Heart left ventricle (tissue), 16 donors: ENCODE measurements at regions not wholly inside any gene's neighbourhood (a gene's known extent, or its start where the extent isn't known, plus 50 kb on each side); places are given as distances from the start of the nearest gene placed in this dataset.

Source experiments
- ATAC-seq, 4 donors: fragments of 200-7000 bp; cut with Tn5 transposase; one replicate each; pipeline ENCODE4 v1.9.1; 2020 to 2022; ENCODE audit warnings: moderate library complexity in 4 of 4, mild to moderate bottlenecking in 3 of 4, moderate number of reproducible peaks in 1 of 4
- DNase-seq, 5 donors: peaks; one replicate each; pipeline ENCODE4 v3.0.0-alpha.2; 2020
- H3K27ac ChIP-seq, 12 donors: fragments of 200-600 bp; sonication (generic) in 4 of 12; one replicate each; pipeline versions ENCODE4 v1.5.0 to v1.8.0; 2016 to 2022; ENCODE audit warnings: mild to moderate bottlenecking in 2 of 12
- H3K27me3 ChIP-seq, 9 donors: fragments of 200-600 bp; sonication (generic) in 2 of 9; one replicate each; pipeline versions ENCODE4 v1.5.1 to v1.8.0; 2016 to 2022; ENCODE audit warnings: mild to moderate bottlenecking in 3 of 9
- H3K36me3 ChIP-seq, 9 donors: fragments of 200-600 bp; sonication (generic) in 2 of 9; one replicate each; pipeline versions ENCODE4 v1.5.0 to v1.8.0; 2018 to 2022; ENCODE audit warnings: mild to moderate bottlenecking in 2 of 9
- H3K4me1 ChIP-seq, 12 donors: fragments of 200-600 bp; sonication (generic) in 4 of 12; one replicate each; pipeline versions ENCODE4 v1.5.0 to v1.8.0; 2016 to 2022; ENCODE audit warnings: mild to moderate bottlenecking in 3 of 12
- H3K4me3 ChIP-seq, 12 donors: fragments of 200-600 bp; sonication (generic) in 4 of 12; one replicate each; pipeline versions ENCODE4 v1.5.0 to v1.8.0; 2017 to 2022; ENCODE audit warnings: mild to moderate bottlenecking in 9 of 12, moderate library complexity in 4 of 12
- H3K9me3 ChIP-seq, 12 donors: fragments of 200-600 bp; sonication (generic) in 4 of 12; one replicate each; pipeline versions ENCODE4 v1.5.0 to v1.8.0; 2016 to 2022; ENCODE audit warnings: mild to moderate bottlenecking in 1 of 12
- POLR2A ChIP-seq, 2 donors: fragments of 450-650 bp; IDR thresholded peaks; one replicate each; pipeline ENCODE4 v1.6.1; 2017; ENCODE audit warnings: antibody characterized with exemption in 2 of 2, mild to moderate bottlenecking in 2 of 2, moderate library complexity in 2 of 2
- WGBS, 4 donors: extraction: QIAGEN DNeasy Blood & Tissue Kit in 2 of 4; methylation state at CpG; one replicate each; pipeline versions ENCODE4 v1.1.5 to v1.1.7; 2013 to 2018; 5-methylcytosine and 5-hydroxymethylcytosine counted together
- intact Hi-C, 10 donors: fragments of 100-400 bp; cut with DNase I; formaldehyde crosslinking; loops; one replicate each; pipeline versions ENCODE4 v1.11.1 to v1.14.2; 2022
- TF ChIP-seq, protein P1 (sequence below), 12 donors: fragments of 200-600 bp; sonication (generic) in 4 of 12; IDR thresholded peaks; one replicate each; pipeline versions ENCODE4 v1.5.0 to v1.8.0; 2018 to 2022; ENCODE audit warnings: antibody characterized with exemption in 12 of 12, mild to moderate bottlenecking in 5 of 12
- donor health status: ischemic (EF 13 %, LVEDD 7.1; RV severe dilation, severe dysfunction).
- donor health status: healthy with polysubstance abuse.
- donor health status: DM: no; HTN: yes; CAD: no.
- donor health status: DM: no; HTN: no; CAD: no.
- donor health status: ischemic (EF 25% LVEDD 6.9; RV normal size, moderate dysfunction).
- donor health status: ischemic (EF 25% LVEDD 5.7; RV mildly dilated, moderate dysfunction).
- donor health status: healthy.
- donor health status: DM: yes; HTN: yes; CAD: no.
- donor health status: ischemic (EF 35%, LVEDD 5.7; RV mildly dilated, moderate dysfunction).
- donor health status: nonischemic (EF 11% LVEDD 7.7; RV severe dilation, severe dysfunction).
- donor health status: DM: yes; HTN: yes; CAD: no.
- donor health status: PGD.
- donor health status: ischemic (EF 29% LVEDD 5.4; RV normal size, mild dysfunction).
- donor health status: nonischemic (EF 23%, LVEDD 6.1; RV moderate dilation, normal function).

DNA sequence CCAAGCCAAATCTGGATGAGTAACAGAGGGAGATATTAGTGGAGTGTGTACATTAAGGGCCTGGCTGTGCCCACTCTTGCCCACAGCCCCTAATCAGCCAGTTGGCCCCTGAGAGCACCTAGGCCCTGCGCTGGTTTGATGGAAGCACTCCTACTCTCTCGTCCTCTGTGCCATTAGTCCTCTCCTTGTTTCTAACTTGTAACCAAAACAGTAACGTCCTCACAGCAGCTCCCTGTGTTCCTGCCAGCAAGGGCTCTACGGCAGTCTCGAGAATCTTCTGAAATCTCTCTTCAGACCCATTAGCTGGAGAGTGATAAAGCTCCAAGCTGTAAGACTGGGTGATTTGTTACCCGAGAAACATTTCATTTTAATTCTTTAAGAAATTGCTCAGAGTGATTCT is 76.1 kb downstream of the LRRC30 start:
- H3K9me3 ChIP-seq = no peaks in the 10 kb centered on the region
- 53 to 63% (median 57%) methylated on average over 6 of the region's 6 CpGs for WGBS, 4 donors
- ATAC-seq (peak; percentile 61 to 81 (median 75)), DNase-seq (no peak)
- no peaks in the 10 kb centered on the region for H3K27me3 ChIP-seq
- intact Hi-C loops = no loop called here
- H3K4me3 ChIP-seq = no peak overlapping the region
- TF ChIP-seq, protein P1, sequence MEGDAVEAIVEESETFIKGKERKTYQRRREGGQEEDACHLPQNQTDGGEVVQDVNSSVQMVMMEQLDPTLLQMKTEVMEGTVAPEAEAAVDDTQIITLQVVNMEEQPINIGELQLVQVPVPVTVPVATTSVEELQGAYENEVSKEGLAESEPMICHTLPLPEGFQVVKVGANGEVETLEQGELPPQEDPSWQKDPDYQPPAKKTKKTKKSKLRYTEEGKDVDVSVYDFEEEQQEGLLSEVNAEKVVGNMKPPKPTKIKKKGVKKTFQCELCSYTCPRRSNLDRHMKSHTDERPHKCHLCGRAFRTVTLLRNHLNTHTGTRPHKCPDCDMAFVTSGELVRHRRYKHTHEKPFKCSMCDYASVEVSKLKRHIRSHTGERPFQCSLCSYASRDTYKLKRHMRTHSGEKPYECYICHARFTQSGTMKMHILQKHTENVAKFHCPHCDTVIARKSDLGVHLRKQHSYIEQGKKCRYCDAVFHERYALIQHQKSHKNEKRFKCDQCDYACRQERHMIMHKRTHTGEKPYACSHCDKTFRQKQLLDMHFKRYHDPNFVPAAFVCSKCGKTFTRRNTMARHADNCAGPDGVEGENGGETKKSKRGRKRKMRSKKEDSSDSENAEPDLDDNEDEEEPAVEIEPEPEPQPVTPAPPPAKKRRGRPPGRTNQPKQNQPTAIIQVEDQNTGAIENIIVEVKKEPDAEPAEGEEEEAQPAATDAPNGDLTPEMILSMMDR (IDR thresholded peaks at IDR 0.05) = no peak
- no peak for TF ChIP-seq POLR2A (IDR thresholded peaks at IDR 0.05)
- no peak overlapping the region for H3K27ac ChIP-seq
- H3K36me3 ChIP-seq = no peaks in the 10 kb centered on the region
- peaks cover 0 to 12% (median 0%) of the 10 kb centered on the region in 12 donors for H3K4me1 ChIP-seq

DNA sequence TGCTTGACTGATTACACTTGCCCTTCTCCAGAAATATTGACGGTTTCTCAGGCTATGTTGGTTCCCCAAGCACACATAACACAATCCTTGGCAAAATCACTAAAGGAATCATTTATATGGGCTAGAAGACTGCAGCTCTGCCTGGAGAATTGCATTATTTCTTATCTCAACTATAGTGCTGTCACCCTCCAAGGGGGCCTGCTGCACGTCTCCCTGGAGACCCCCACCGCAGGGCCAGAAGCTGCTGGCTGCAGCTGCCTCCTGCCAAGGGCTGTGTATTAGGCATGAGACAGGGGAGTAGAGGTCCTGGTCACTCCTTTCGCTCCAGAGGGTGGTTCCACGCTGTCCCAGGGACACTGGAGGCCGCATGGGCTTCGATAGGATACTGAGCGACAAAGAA is 76.6 kb downstream of the LRRC30 start:
- H3K36me3 ChIP-seq = no peaks in the 10 kb centered on the region
- no peak overlapping the region for H3K27ac ChIP-seq
- WGBS, 4 donors = 77 to 81% (median 79%) methylated on average over 8 of the region's 8 CpGs
- no peak overlapping the region for H3K4me3 ChIP-seq
- intact Hi-C loops = no loop called here
- H3K4me1 ChIP-seq = peaks cover 0 to 12% (median 0%) of the 10 kb centered on the region in 12 donors
- H3K9me3 ChIP-seq = peaks cover 0 to 4% (median 0%) of the 10 kb centered on the region in 12 donors
- DNase-seq (no peak), ATAC-seq (no peak)
- TF ChIP-seq, protein P1 (IDR thresholded peaks at IDR 0.05) = no peak
- no peak for TF ChIP-seq POLR2A (IDR thresholded peaks at IDR 0.05)
- H3K27me3 ChIP-seq = no peaks in the 10 kb centered on the region

DNA sequence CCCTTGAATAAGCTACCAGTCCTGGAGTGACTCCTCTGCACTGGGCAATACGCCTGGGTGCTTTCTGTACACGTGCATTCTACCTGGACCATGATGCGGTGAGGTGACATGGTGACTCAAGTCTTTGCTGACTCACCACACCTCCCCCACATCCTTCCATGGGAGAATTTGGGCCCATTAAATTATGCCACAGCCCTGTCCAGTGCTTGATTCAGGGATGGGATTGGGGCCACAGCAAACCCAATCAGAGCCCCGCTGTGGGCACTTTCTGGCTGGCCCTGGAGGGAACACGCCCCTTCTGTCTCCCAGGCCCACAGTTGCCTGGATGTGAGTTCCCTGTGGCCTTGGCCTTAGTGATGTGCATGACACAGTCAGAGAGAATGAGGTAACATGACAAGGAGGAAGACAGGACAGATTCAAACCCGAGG is 86.9 kb downstream of the LRRC30 start:
- Histone ChIP-seq H3K9me3 (peaks cover 0 to 4% (median 0%) of the 10 kb centered on the region in 12 donors), H3K36me3 (no peaks in the 10 kb centered on the region), H3K4me1 (peaks cover 0 to 3% (median 0%) of the 10 kb centered on the region in 12 donors), H3K27me3 (no peaks in the 10 kb centered on the region), H3K4me3 (no peak overlapping the region), H3K27ac (no peak overlapping the region)
- TF ChIP-seq, protein P1 (IDR thresholded peaks at IDR 0.05) = no peak
- no peak for TF ChIP-seq POLR2A (IDR thresholded peaks at IDR 0.05)
- ATAC-seq = no peak
- intact Hi-C loops = no loop called here
- DNase-seq = no peak
- 89 to 96% (median 93%) methylated on average over 6 of the region's 6 CpGs for WGBS, 4 donors

DNA sequence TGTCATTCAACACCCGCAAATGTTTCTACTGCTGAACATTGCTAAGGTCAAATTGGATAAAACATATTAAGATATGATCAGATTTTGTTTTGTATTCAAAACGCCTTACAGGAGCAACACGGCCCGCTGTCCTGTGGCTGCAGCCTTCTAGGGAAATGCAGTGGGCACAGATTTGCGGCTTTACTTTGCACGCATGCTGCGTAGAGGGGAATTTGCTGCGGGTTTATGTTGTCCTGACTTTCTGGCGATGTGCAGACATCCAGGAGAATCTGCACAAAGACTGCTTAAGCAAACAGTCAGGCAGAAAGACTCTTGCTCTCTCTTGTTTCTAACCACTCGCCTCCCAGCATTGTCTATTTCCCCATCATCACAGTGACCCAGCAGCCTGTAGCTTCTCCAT is 88.3 kb downstream of the LRRC30 start:
- intact Hi-C loops = no loop called here
- ATAC-seq (no peak), DNase-seq (no peak)
- WGBS, 4 donors = 92 to 94% (median 93%) methylated on average over 10 of the region's 10 CpGs
- Histone ChIP-seq H3K4me3 (no peak overlapping the region), H3K27ac (no peak overlapping the region), H3K27me3 (no peaks in the 10 kb centered on the region), H3K4me1 (peaks cover 0 to 14% (median 5%) of the 10 kb centered on the region in 12 donors), H3K9me3 (no peaks in the 10 kb centered on the region), H3K36me3 (no peaks in the 10 kb centered on the region)
- TF ChIP-seq, protein P1 (IDR thresholded peaks at IDR 0.05) = no peak
- no peak for TF ChIP-seq POLR2A (IDR thresholded peaks at IDR 0.05)
